ENCODE measurements at regions not wholly inside any gene's neighbourhood (a gene's known extent, or its start where the extent isn't known, plus 50 kb on each side); places are given as distances from the start of the nearest gene placed in this dataset.

DNA sequence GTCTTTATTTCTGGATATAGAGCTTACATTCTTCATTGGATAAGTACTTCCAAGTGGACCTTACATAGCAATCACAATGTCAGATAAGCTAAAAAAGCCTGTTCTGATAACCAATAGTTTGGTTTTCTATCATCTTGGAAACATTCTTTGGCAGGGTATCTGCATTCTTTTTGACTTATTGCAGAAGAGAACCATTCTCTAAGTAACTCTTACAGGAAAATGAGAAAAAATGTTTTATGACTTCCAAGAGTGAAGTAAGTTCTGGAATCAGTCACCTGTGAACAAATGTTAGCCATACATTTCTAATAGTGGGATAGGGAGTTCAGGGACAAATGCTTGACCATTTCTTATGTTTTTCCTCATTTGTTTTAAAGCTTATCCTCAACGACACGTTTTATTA lies 564.0 kb downstream of the CD109 start:
- no peak for TF ChIP-seq EZH2 (IDR thresholded peaks at IDR 0.05; ENCODE audit: borderline replicate concordance, insufficient read depth, low read depth, low read length, poor library complexity, severe bottlenecking)
- TF ChIP-seq, protein P1, sequence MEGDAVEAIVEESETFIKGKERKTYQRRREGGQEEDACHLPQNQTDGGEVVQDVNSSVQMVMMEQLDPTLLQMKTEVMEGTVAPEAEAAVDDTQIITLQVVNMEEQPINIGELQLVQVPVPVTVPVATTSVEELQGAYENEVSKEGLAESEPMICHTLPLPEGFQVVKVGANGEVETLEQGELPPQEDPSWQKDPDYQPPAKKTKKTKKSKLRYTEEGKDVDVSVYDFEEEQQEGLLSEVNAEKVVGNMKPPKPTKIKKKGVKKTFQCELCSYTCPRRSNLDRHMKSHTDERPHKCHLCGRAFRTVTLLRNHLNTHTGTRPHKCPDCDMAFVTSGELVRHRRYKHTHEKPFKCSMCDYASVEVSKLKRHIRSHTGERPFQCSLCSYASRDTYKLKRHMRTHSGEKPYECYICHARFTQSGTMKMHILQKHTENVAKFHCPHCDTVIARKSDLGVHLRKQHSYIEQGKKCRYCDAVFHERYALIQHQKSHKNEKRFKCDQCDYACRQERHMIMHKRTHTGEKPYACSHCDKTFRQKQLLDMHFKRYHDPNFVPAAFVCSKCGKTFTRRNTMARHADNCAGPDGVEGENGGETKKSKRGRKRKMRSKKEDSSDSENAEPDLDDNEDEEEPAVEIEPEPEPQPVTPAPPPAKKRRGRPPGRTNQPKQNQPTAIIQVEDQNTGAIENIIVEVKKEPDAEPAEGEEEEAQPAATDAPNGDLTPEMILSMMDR (IDR thresholded peaks at IDR 0.05), result no peak
